ENCODE measurements at regions not wholly inside any gene's neighbourhood (a gene's known extent, or its start where the extent isn't known, plus 50 kb on each side); places are given as distances from the start of the nearest gene placed in this dataset.
A peak's percentile ranks its signal among the peaks of the same experiment; 100 is the strongest.

- Histone ChIP-seq H3K4me3 (ENCODE audit: severe bottlenecking) (no peak overlapping the region), H3K9me3 (ENCODE audit: severe bottlenecking) (no peaks in the 10 kb centered on the region), H3K4me1 (ENCODE audit: insufficient read depth, poor library complexity, severe bottlenecking) (peaks cover 12% of the 10 kb centered on the region), H3K27me3 (ENCODE audit: insufficient read depth, poor library complexity, severe bottlenecking) (no peaks in the 10 kb centered on the region), H3K36me3 (ENCODE audit: low read depth) (no peaks in the 10 kb centered on the region), H3K27ac (ENCODE audit: poor library complexity, severe bottlenecking) (no peak overlapping the region)
- TF ChIP-seq, protein P1, sequence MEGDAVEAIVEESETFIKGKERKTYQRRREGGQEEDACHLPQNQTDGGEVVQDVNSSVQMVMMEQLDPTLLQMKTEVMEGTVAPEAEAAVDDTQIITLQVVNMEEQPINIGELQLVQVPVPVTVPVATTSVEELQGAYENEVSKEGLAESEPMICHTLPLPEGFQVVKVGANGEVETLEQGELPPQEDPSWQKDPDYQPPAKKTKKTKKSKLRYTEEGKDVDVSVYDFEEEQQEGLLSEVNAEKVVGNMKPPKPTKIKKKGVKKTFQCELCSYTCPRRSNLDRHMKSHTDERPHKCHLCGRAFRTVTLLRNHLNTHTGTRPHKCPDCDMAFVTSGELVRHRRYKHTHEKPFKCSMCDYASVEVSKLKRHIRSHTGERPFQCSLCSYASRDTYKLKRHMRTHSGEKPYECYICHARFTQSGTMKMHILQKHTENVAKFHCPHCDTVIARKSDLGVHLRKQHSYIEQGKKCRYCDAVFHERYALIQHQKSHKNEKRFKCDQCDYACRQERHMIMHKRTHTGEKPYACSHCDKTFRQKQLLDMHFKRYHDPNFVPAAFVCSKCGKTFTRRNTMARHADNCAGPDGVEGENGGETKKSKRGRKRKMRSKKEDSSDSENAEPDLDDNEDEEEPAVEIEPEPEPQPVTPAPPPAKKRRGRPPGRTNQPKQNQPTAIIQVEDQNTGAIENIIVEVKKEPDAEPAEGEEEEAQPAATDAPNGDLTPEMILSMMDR (IDR thresholded peaks at IDR 0.05; ENCODE audit: poor library complexity, severe bottlenecking): no peak
- DNase-seq (ENCODE audit: low spot score) (no peak), ATAC-seq (ENCODE audit: low read depth) (no peak)
Observed at GRCh38 chr12:116432314-116432750, 126.8 kb upstream of the MAP1LC3B2 start.

GRCh38 chr12:116433249-116433648 lies 125.9 kb upstream of the MAP1LC3B2 start:
- no peak for DNase-seq (ENCODE audit: low spot score)
- H3K4me3 ChIP-seq (ENCODE audit: severe bottlenecking): no peak overlapping the region
- TF ChIP-seq, protein P1 (IDR thresholded peaks at IDR 0.05; ENCODE audit: poor library complexity, severe bottlenecking): no peak
- H3K4me1 ChIP-seq (ENCODE audit: insufficient read depth, poor library complexity, severe bottlenecking): peaks cover 11% of the 10 kb centered on the region
- ATAC-seq (ENCODE audit: low read depth): no peak
- no peaks in the 10 kb centered on the region for H3K27me3 ChIP-seq (ENCODE audit: insufficient read depth, poor library complexity, severe bottlenecking)
- no peaks in the 10 kb centered on the region for H3K36me3 ChIP-seq (ENCODE audit: low read depth)
- H3K9me3 ChIP-seq (ENCODE audit: severe bottlenecking): no peaks in the 10 kb centered on the region
- no peak overlapping the region for H3K27ac ChIP-seq (ENCODE audit: poor library complexity, severe bottlenecking)

GRCh38 chr12:116434155-116435011 lies 124.8 kb upstream of the MAP1LC3B2 start:
- TF ChIP-seq, protein P1 (IDR thresholded peaks at IDR 0.05; ENCODE audit: poor library complexity, severe bottlenecking): no peak
- Histone ChIP-seq H3K4me3 (ENCODE audit: severe bottlenecking) (no peak overlapping the region), H3K36me3 (ENCODE audit: low read depth) (no peaks in the 10 kb centered on the region), H3K27ac (ENCODE audit: poor library complexity, severe bottlenecking) (peak overlapping the region; percentile 64), H3K27me3 (ENCODE audit: insufficient read depth, poor library complexity, severe bottlenecking) (no peaks in the 10 kb centered on the region), H3K9me3 (ENCODE audit: severe bottlenecking) (no peaks in the 10 kb centered on the region), H3K4me1 (ENCODE audit: insufficient read depth, poor library complexity, severe bottlenecking) (peaks cover 11% of the 10 kb centered on the region)
- DNase-seq (ENCODE audit: low spot score): peak; percentile 80
- ATAC-seq (ENCODE audit: low read depth): peak; percentile 92

DNA sequence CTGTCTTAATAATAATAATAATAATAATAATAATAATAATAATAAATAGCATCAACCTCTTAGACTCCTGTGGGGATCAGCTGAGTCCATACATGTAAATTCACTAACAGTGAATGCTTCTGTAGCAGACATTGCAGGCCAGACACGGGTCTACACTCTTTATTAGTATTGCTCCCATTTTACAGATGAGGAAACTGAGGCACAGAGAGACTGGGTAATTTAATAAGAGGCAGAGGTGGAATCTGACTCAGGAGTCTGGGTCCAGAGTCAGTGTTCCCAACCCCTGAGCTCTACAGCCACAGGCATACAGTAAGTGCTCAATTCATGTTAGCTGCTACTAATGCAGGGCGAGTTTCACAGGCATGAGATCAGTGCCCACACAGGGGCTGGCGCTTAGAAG lies 123.2 kb upstream of the MAP1LC3B2 start:
- Histone ChIP-seq H3K36me3 (ENCODE audit: low read depth) (no peaks in the 10 kb centered on the region), H3K9me3 (ENCODE audit: severe bottlenecking) (no peaks in the 10 kb centered on the region), H3K27ac (ENCODE audit: poor library complexity, severe bottlenecking) (no peak overlapping the region), H3K4me3 (ENCODE audit: severe bottlenecking) (no peak overlapping the region), H3K4me1 (ENCODE audit: insufficient read depth, poor library complexity, severe bottlenecking) (peaks cover 11% of the 10 kb centered on the region), H3K27me3 (ENCODE audit: insufficient read depth, poor library complexity, severe bottlenecking) (no peaks in the 10 kb centered on the region)
- ATAC-seq (ENCODE audit: low read depth) (no peak), DNase-seq (ENCODE audit: low spot score) (no peak)
- TF ChIP-seq, protein P1 (IDR thresholded peaks at IDR 0.05; ENCODE audit: poor library complexity, severe bottlenecking): no peak

Measured in RWPE2 (cell line).